ENCODE measurements at regions not wholly inside any gene's neighbourhood (a gene's known extent, or its start where the extent isn't known, plus 50 kb on each side); places are given as distances from the start of the nearest gene placed in this dataset.

GRCh38 chr5:68352166-68352565 lies 136.6 kb downstream of the PIK3R1 start:
- no peak for DNase-seq

DNA sequence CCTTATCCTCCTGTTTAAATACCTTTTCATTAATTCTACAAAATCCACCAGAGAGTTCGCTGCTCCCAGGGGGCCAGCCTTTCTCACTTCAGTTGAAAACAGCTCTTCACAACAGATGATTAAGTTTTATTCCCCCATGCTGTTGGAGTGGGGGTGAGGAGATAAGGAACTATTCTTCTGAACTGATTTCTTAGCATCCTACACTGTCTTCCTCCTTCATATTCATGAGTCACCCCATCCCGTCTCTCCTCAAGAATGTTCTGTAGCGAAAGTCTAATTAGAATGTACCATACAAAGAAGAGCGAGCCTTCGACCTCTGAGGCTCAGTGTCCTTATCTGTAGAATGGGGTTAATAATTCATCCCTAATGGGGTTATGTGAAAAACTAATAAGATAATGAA lies 138.0 kb downstream of the PIK3R1 start:
- DNase-seq, result no peak

DNA sequence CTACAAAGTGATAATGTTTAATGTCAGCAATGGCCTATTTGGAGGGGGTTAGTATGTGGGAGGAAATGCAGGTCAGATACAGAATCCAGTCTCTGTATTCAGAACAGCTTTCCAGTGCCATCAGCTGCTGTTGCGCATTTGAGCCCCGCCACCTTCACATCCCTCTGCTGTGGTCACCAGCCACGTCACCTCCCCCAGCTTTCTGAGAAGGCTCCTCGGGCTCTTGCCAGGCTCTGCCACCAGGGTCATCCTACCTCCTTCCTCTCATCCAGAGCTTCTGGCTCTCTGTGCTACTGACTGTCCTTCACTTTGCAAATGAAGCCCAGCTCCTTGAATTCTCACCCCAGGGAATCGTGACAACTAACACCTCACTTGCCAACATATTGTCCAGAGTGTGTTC lies 138.8 kb downstream of the PIK3R1 start:
- no peak for DNase-seq

- no peak for DNase-seq
Observed at GRCh38 chr5:68356216-68356615, 140.7 kb downstream of the PIK3R1 start.

GRCh38 chr5:68356623-68357022 lies 141.1 kb downstream of the PIK3R1 start:
- DNase-seq, result no peak

- DNase-seq, result no peak
Observed at GRCh38 chr5:68359699-68360098, 144.1 kb downstream of the PIK3R1 start.

GRCh38 chr5:68362331-68362730 lies 146.8 kb downstream of the PIK3R1 start:
- DNase-seq, result no peak

- no peak for DNase-seq
Observed at GRCh38 chr5:68365889-68366288, 150.3 kb downstream of the PIK3R1 start.

GRCh38 chr5:68367287-68367686 lies 151.7 kb downstream of the PIK3R1 start:
- DNase-seq, result no peak

- DNase-seq, result no peak
Observed at GRCh38 chr5:68367717-68368116, 152.2 kb downstream of the PIK3R1 start.

GRCh38 chr5:68368311-68369022 lies 152.9 kb downstream of the PIK3R1 start:
- DNase-seq, result no peak

GRCh38 chr5:68369023-68369359 lies 153.4 kb downstream of the PIK3R1 start:
- no peak for DNase-seq

DNA sequence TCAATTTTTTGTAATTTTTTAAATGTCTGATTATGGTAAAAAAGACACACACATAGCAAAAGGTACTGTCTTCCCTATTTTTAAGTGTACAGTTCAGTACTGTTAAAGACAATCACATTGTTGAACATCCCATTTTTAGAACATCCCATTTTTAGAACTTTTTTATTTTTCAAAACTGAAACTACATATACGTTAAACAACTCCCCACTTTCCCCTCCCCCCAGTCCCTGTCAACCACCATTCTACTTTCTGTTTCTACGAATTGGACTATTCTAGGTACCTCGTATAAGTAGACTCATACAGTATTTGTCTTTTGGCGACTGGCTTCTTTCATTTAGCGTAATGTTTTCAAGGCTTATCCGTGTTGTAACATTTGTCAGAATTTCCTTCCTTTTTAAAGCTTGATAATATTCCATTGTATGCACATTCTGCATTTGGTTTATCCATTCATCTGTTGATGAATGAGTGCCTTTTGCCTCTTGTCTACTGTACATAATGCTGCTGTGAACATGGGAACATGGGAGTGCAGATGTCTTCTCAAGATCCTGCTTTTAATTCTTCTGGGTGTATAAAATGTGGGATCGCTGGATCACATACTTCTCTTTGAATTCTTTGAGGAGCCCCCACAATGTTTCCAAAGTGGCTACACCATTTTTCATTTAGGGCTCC lies 154.0 kb downstream of the PIK3R1 start:
- no peak for DNase-seq

DNA sequence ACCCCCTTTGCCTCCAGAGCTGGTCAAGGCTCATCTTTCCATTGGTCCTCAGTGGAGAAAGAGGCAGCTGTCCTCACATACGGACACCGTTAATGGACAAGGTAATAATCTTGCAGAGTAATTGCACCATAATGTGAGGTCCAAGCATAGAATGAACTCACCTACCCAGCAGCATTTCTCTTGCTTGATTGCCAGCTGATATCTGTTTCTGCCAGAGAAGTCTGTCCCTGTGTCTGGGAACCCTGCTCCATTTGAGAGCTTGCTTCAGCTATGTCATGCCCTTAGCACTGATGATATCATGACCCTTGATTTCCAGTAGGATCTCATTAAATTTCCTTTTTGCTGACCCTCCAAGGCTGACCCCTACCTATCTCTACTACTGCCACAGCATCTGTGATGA lies 154.6 kb downstream of the PIK3R1 start:
- no peak for DNase-seq

GRCh38 chr5:68371607-68372006 lies 156.1 kb downstream of the PIK3R1 start:
- no peak for DNase-seq

DNA sequence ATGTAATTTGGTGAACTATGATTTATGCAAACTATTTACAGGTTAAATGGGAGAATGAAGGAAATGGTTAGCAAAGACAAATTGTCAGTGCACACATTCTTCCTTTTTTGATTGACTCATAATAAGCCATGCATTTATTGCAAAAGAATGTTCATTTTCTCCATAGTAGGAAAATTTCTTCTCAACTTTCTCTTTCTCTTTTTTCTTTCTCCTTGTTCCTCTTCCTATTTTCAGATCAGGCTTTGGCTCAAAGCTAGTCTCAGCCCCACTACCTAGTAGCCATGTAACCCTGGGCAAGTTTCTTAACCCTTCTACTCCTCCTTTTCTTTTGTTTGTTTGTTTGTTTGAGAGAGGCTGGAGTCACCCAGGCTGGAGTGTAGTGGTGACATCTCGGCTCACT lies 156.6 kb downstream of the PIK3R1 start:
- no peak for DNase-seq

DNA sequence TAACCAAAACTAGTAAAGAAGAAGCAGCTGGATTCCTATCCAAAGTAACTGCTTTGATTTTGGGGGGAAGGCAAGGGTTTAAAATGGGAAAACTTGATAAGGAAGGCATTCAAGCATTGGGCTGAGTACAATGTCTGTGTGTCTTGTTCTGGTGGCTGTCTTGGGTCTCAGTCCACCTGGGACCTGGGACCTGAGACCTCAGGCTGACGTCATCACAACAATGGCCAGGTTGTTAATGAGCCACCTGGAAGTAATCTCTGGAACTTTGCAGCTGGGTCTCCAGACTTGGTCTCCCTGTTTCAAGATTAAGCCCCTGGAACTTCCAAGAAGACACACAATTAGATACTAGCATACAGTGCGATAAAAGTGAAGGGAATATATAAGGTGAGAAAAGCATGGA lies 157.5 kb downstream of the PIK3R1 start:
- DNase-seq, result no peak

DNA sequence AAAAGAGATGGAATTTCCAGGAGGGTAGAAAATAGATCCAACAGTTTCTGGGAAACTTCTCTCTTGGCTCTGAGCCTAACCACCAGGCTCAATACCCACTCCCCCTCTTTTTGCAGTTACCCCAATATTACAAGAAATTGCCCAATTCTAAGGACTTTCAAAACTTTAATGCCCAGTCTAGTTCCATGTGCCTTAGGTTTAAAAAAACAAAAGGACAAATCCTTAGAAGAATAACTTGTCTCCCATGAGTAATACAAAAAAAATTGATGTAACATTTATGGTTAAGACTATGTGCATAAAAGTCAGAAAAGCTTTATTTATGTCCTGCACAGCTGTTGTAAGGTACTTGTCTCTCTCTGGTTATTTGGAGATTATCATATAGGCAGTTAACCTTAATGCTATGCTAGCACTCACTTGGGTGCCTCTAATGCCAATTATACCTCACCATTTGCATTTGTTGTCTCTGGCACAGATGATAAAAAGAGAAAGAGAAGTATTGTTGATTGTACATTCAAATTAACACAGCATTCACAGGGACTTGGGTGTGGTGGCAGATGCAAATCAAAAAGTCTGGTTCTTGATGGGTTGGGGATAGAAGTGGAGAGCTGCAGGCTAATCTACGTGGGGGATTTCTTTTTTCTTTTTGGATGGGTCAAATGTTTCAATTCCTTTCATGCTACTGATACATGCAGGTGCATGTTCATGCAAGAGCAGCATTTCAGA lies 159.4 kb downstream of the PIK3R1 start:
- DNase-seq, result no peak

DNA sequence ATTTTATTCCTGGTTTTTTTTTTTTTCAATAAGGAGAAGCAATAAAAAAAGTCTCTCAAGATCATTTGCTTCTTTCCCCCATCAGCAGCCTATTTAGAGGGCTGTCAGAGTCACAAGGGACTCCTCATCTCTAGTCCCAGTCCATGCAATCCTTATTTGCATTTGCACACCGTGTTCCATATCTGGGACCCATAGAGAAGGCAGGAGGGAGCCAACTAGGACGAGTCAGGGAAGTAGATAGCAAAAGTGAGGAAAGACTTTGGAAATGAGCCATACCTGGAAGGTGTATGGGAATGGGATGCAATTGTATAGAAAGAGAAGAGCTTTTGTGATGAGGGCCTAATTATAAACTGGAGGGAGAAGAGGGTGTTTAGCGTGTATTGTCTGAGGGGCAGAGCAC lies 160.0 kb downstream of the PIK3R1 start:
- no peak for DNase-seq

DNA sequence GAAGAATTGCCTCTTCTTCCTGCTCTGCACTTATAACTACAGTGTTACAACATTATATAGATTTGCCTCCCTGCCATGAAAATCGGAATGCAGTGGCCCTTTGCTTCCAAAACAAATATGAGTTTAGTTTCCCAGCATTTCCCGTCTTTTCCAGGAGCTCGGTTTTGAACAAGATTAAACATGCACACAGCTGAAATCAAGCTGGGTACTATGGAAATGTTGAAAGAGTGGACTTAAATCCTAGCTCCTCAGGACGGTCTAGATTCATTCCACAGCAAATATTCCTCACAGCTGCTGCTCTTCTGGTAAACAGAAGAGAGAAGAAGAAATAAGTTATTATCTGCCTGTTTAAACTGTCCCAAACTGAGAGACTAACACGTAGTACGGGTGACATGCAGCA lies 161.4 kb downstream of the PIK3R1 start:
- DNase-seq, result no peak

GRCh38 chr5:68377733-68378132 lies 162.2 kb downstream of the PIK3R1 start:
- DNase-seq, result no peak

DNA sequence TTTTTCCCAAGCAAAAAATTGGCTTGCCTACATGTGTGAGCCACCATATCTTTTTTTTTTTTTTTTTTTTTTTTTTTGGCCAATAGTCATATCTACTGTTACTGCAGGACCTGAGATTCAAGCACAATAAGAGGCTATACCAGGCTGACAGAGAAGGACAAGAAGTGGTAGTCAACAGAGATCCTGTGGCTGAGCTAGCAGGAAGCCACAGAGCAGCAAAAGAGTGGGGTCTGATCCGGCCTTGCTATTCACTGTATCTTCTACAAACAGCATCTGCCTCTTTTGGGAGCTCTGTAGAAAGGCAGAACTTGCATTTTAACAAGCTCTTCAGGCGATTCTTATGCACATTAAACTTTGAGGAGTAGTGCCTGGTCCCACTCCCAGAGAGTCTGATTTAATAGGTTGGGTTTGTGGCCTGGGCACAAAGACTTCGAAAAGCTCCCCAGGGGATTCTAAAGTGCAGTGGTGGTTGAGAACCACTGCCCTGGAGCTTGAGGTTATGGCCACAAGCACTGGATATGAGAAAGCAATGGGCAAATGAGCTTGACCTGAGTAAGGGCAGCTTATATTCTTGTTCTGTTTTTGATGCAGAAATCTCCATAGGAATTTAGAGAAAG lies 162.8 kb downstream of the PIK3R1 start:
- no peak for DNase-seq

GRCh38 chr5:68379275-68380036 lies 163.9 kb downstream of the PIK3R1 start:
- DNase-seq, result no peak

Measured in amniotic stem cell (primary cell).